Panc1 (cell line): ENCODE measurements at regions not wholly inside any gene's neighbourhood (a gene's known extent, or its start where the extent isn't known, plus 50 kb on each side); places are given as distances from the start of the nearest gene placed in this dataset.

Source experiments
- CTCF ChIP-seq: fragments of 450-650 bp; IDR thresholded peaks from 2 replicates; pipeline ENCODE4 v1.5.1; 2017; ENCODE audit warnings: mild to moderate bottlenecking
- POLR2AphosphoS5 ChIP-seq: IDR thresholded peaks from 2 replicates; pipeline ENCODE4 v1.6.1; 2012; ENCODE audit warnings: mild to moderate bottlenecking, low read depth, low read length, moderate library complexity
- REST ChIP-seq, 2 experiments: IDR thresholded peaks; 2 replicates each; pipeline ENCODE4 v1.6.1; 2011 to 2012; ENCODE audit warnings: low read depth in 2 of 2, control low read depth in 1 of 2, low read length in 1 of 2, mild to moderate bottlenecking in 1 of 2, moderate library complexity in 1 of 2; ENCODE audit not compliant: insufficient read depth in 1 of 2
- SIN3A ChIP-seq: IDR thresholded peaks from 2 replicates; pipeline ENCODE4 v1.6.1; 2012; ENCODE audit warnings: low read depth, mild to moderate bottlenecking, low read length, moderate library complexity, borderline replicate concordance; ENCODE audit not compliant: insufficient read depth
- TCF7L2 ChIP-seq: IDR thresholded peaks from 2 replicates; pipeline ENCODE4 v1.6.1; 2011; ENCODE audit warnings: mild to moderate bottlenecking, low read depth, low read length, inconsistent platforms

GRCh38 chr12:85504164-85504563 lies 224.1 kb downstream of the ALX1 start:
- no peak for TF ChIP-seq CTCF
- no peak for TF ChIP-seq SIN3A
- no peak for TF ChIP-seq POLR2AphosphoS5
- no peak for TF ChIP-seq REST (IDR thresholded peaks at IDR 0.05; ENCODE audit: insufficient read depth in 1 of 2, low read depth in 2 of 2, low read length in 1 of 2)
- TF ChIP-seq TCF7L2, result no peak
